HEK293 (cell line): ENCODE measurements at regions not wholly inside any gene's neighbourhood (a gene's known extent, or its start where the extent isn't known, plus 50 kb on each side); places are given as distances from the start of the nearest gene placed in this dataset.
"Not testable (repeated sequence)": the region's sequence is repeated elsewhere in the genome, so short reads cannot be mapped to it uniquely, and the experiment has no call there.

ENCODE experiments used
- CTCF ChIP-seq: fragments of 450-650 bp; formaldehyde crosslinking; IDR thresholded peaks from 2 replicates; pipeline ENCODE4 v1.5.1; 2016; ENCODE audit warnings: missing biosample characterization, missing genetic modification characterization
- MEIS1 ChIP-seq: sonication (generic); formaldehyde crosslinking; IDR thresholded peaks from 2 replicates; pipeline ENCODE4 v1.8.1; 2022; ENCODE audit warnings: missing genetic modification reagents, mild to moderate bottlenecking, borderline replicate concordance
- PATZ1 ChIP-seq: fragments of 450-650 bp; formaldehyde crosslinking; IDR thresholded peaks from 2 replicates; pipeline ENCODE4 v1.5.1; 2016; ENCODE audit warnings: missing biosample characterization, missing genetic modification characterization
- TCF7L2 ChIP-seq: IDR thresholded peaks from 2 replicates; pipeline ENCODE4 v1.6.1; 2011; ENCODE audit warnings: low read depth, mild to moderate bottlenecking, inconsistent platforms, low read length, moderate library complexity, borderline replicate concordance
- ZBTB11 ChIP-seq: fragments of 450-650 bp; formaldehyde crosslinking; conservative IDR thresholded peaks from 2 replicates; pipeline ENCODE4 v1.5.1; 2016; ENCODE audit warnings: low read depth, missing biosample characterization, missing genetic modification characterization
- ZNF138 ChIP-seq: fragments of 450-650 bp; formaldehyde crosslinking; IDR thresholded peaks from 2 replicates; pipeline ENCODE4 v1.5.1; 2016; ENCODE audit warnings: missing biosample characterization, missing genetic modification characterization, borderline replicate concordance
- ZNF239 ChIP-seq: fragments of 450-650 bp; formaldehyde crosslinking; IDR thresholded peaks from 2 replicates; pipeline ENCODE4 v1.5.1; 2016; ENCODE audit warnings: missing biosample characterization, missing genetic modification characterization
- ZNF24 ChIP-seq: fragments of 450-650 bp; formaldehyde crosslinking; IDR thresholded peaks from 2 replicates; pipeline ENCODE4 v1.5.1; 2016; ENCODE audit warnings: missing biosample characterization, missing genetic modification characterization
- ZNF274 ChIP-seq, 2 experiments: fragments of 200-500 bp in 1 of 2; fragments of 450-650 bp in 1 of 2; sonication (Bioruptor generic) in 1 of 2; formaldehyde crosslinking in 1 of 2; IDR thresholded peaks; 2 replicates each; pipeline versions ENCODE4 v1.5.1 to v1.6.1; 2014 to 2016; ENCODE audit warnings: borderline replicate concordance in 1 of 2, inconsistent platforms in 1 of 2, low read length in 1 of 2, missing biosample characterization in 1 of 2, missing genetic modification characterization in 1 of 2
- ZNF324 ChIP-seq: fragments of 450-650 bp; formaldehyde crosslinking; IDR thresholded peaks from 2 replicates; pipeline ENCODE4 v1.5.1; 2016; ENCODE audit warnings: missing biosample characterization, missing genetic modification characterization

GRCh38 chr2:215721515-215721914, 285.6 kb upstream of the FN1 start:
- not testable (repeated sequence) for TF ChIP-seq ZNF138; ZNF274 (IDR thresholded peaks at IDR 0.05; ENCODE audit: low read length); ZNF274 (tag by site-specific recombination; IDR thresholded peaks at IDR 0.05; ENCODE audit: borderline replicate concordance); ZNF24 (tag by site-specific recombination); CTCF (tag by site-specific recombination); ZBTB11; MEIS1 (CRISPR knock-in tag); TCF7L2; ZNF239; ZNF324; PATZ1 (tag by site-specific recombination)
